ENCODE measurements at regions not wholly inside any gene's neighbourhood (a gene's known extent, or its start where the extent isn't known, plus 50 kb on each side); places are given as distances from the start of the nearest gene placed in this dataset.

DNA sequence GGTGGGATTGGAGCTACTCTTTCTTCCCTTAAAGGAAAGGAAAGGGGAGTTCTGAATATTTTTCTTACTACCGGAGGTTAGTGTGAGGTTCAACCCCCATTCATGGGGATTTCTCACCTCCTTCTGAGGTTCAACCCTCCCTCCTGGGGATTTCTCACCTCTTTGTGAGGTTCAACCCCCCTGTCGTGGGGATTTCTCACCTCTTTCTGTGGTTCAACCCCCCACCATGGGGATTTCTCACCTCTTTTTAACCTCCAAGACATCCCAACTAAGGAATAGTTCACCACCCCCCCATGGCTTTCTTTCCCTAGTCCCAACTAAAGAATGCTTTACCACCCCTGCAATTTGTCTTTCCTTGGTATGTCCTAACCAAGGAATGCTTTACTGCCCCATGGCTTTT, 520.3 kb downstream of the EDEM1 start:
- intact Hi-C loops (cut with micrococcal nuclease), result no loop called here
- in situ Hi-C loops (cut with MboI), result no loop called here
- no peak for TF ChIP-seq ZNF347 (CRISPR knock-in tag; IDR thresholded peaks at IDR 0.05; ENCODE audit: low read depth)
- TF ChIP-seq, protein P1, sequence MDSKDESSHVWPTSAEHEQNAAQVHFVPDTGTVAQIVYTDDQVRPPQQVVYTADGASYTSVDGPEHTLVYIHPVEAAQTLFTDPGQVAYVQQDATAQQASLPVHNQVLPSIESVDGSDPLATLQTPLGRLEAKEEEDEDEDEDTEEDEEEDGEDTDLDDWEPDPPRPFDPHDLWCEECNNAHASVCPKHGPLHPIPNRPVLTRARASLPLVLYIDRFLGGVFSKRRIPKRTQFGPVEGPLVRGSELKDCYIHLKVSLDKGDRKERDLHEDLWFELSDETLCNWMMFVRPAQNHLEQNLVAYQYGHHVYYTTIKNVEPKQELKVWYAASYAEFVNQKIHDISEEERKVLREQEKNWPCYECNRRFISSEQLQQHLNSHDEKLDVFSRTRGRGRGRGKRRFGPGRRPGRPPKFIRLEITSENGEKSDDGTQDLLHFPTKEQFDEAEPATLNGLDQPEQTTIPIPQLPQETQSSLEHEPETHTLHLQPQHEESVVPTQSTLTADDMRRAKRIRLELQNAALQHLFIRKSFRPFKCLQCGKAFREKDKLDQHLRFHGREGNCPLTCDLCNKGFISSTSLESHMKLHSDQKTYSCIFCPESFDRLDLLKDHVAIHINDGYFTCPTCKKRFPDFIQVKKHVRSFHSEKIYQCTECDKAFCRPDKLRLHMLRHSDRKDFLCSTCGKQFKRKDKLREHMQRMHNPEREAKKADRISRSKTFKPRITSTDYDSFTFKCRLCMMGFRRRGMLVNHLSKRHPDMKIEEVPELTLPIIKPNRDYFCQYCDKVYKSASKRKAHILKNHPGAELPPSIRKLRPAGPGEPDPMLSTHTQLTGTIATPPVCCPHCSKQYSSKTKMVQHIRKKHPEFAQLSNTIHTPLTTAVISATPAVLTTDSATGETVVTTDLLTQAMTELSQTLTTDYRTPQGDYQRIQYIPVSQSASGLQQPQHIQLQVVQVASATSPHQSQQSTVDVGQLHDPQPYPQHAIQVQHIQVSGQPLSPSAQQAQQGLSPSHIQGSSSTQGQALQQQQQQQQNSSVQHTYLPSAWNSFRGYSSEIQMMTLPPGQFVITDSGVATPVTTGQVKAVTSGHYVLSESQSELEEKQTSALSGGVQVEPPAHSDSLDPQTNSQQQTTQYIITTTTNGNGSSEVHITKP (IDR thresholded peaks at IDR 0.05; ENCODE audit: partially characterized antibody), result peak; percentile 84
- Histone ChIP-seq H3K9me1 (ENCODE audit: control insufficient read depth, insufficient read depth, low read length) (no peaks in the 10 kb centered on the region), H4K20me1 (replicated peaks; ENCODE audit: control insufficient read depth, insufficient read depth, low read length) (no peaks in the 10 kb centered on the region), H3K27ac (ENCODE audit: extremely low read depth, low read depth, low read length) (no peak overlapping the region), H3K36me3 (ENCODE audit: control insufficient read depth, insufficient read depth, low read length) (no peaks in the 10 kb centered on the region), H3K79me2 (ENCODE audit: control insufficient read depth, insufficient read depth, low read length) (no peaks in the 10 kb centered on the region), H3K27me3 (ENCODE audit: control insufficient read depth in 2 of 2, insufficient read depth in 2 of 2, low read length in 2 of 2) (no peaks in the 10 kb centered on the region), H3K9me3 (replicated peaks; ENCODE audit: control insufficient read depth, insufficient read depth, low read depth, low read length) (no peaks in the 10 kb centered on the region), H2AFZ (ENCODE audit: low read depth, low read length) (no peak overlapping the region), H3K4me3 (no peak overlapping the region), H3K9ac (ENCODE audit: insufficient read depth in 1 of 2, low read depth in 2 of 2, low read length in 2 of 2) (no peak overlapping the region), H3K4me2 (ENCODE audit: insufficient read depth, low read length) (no peak overlapping the region), H3K4me1 (replicated peaks in 1 of 2; ENCODE audit: control insufficient read depth in 2 of 2, insufficient read depth in 2 of 2, low read length in 2 of 2) (peaks cover 0 to 10% of the 10 kb centered on the region in 2 experiments; a peak in 1 of 5 replicates)
- no TSS peak for BruUV-seq (replicated peaks)
- FAIRE-seq (no peak), ATAC-seq (no peak), DNase-seq (ENCODE audit: extremely low read depth in 1 of 4, low spot score in 3 of 4) (no peak)
- CTCF ChIA-PET (ENCODE audit: low intra/inter-chr PET ratio), result no interaction called here
- POLR2A ChIA-PET, result no interaction called here
- 28% methylated on average over 2 of the region's 2 CpGs for WGBS (ENCODE audit: insufficient coverage, low coverage, missing lambda C conversion rate)

DNA sequence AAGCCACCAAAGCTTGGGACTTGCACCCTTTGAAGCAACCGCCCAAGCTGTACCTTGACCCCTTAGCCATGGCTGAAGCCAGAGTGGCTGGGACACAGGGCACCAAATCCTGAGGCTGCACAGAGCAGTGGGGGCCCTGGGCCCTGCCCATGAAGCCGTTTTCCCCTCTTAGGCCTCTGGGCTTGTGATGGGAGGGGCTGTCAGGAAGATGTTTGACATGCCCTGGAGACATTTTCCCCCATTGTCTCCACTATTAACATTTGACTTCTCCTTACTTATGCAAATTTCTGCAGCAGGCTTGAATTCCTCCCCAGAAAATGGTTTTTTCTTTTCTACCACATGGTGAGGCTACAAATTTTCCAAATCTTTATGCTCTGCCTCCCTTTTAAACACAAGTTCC, 522.2 kb downstream of the EDEM1 start:
- WGBS (ENCODE audit: insufficient coverage, low coverage, missing lambda C conversion rate), result 52% methylated on average over 2 of the region's 2 CpGs
- H4K20me1 ChIP-seq (replicated peaks; ENCODE audit: control insufficient read depth, insufficient read depth, low read length), result no peaks in the 10 kb centered on the region
- no peak overlapping the region for H3K27ac ChIP-seq (ENCODE audit: extremely low read depth, low read depth, low read length)
- no peaks in the 10 kb centered on the region for H3K9me1 ChIP-seq (ENCODE audit: control insufficient read depth, insufficient read depth, low read length)
- intact Hi-C loops (cut with micrococcal nuclease) (loop anchor here (5.0 kb wide), 1 partner anchor 187 kb away; no protein-coding TSS in a partner anchor), in situ Hi-C loops (cut with MboI) (no loop called here)
- H3K9ac ChIP-seq (ENCODE audit: insufficient read depth in 1 of 2, low read depth in 2 of 2, low read length in 2 of 2), result no peak overlapping the region
- H3K79me2 ChIP-seq (ENCODE audit: control insufficient read depth, insufficient read depth, low read length), result no peaks in the 10 kb centered on the region
- ChIA-PET CTCF (ENCODE audit: low intra/inter-chr PET ratio) (no interaction called here), POLR2A (no interaction called here)
- no peak for ATAC-seq
- no peak for FAIRE-seq
- BruUV-seq (replicated peaks), result no TSS peak
- H3K36me3 ChIP-seq (ENCODE audit: control insufficient read depth, insufficient read depth, low read length), result no peaks in the 10 kb centered on the region
- DNase-seq (ENCODE audit: extremely low read depth in 1 of 4, low spot score in 3 of 4), result no peak
- H2AFZ ChIP-seq (ENCODE audit: low read depth, low read length), result no peak overlapping the region
- no peak overlapping the region for H3K4me3 ChIP-seq
- H3K4me1 ChIP-seq (replicated peaks in 1 of 2; ENCODE audit: control insufficient read depth in 2 of 2, insufficient read depth in 2 of 2, low read length in 2 of 2), result peaks cover 0 to 10% of the 10 kb centered on the region in 2 experiments; a peak in 2 of 5 replicates
- H3K9me3 ChIP-seq (replicated peaks; ENCODE audit: control insufficient read depth, insufficient read depth, low read depth, low read length), result no peaks in the 10 kb centered on the region
- H3K4me2 ChIP-seq (ENCODE audit: insufficient read depth, low read length), result no peak overlapping the region
- no peaks in the 10 kb centered on the region for H3K27me3 ChIP-seq (ENCODE audit: control insufficient read depth in 2 of 2, insufficient read depth in 2 of 2, low read length in 2 of 2)
- TF ChIP-seq, protein P2, sequence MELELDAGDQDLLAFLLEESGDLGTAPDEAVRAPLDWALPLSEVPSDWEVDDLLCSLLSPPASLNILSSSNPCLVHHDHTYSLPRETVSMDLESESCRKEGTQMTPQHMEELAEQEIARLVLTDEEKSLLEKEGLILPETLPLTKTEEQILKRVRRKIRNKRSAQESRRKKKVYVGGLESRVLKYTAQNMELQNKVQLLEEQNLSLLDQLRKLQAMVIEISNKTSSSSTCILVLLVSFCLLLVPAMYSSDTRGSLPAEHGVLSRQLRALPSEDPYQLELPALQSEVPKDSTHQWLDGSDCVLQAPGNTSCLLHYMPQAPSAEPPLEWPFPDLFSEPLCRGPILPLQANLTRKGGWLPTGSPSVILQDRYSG (tag; conservative IDR thresholded peaks at IDR 0.05; ENCODE audit: low read depth), result no peak
- TF ChIP-seq CHD1 (IDR thresholded peaks at IDR 0.05; ENCODE audit: low read length) (no peak), EP300 (IDR thresholded peaks at IDR 0.05; ENCODE audit: low read length) (no peak), ZNF232 (CRISPR knock-in tag; IDR thresholded peaks at IDR 0.05) (no peak), PML (IDR thresholded peaks at IDR 0.05; ENCODE audit: low read length) (no peak), PRPF4 (IDR thresholded peaks at IDR 0.05; ENCODE audit: insufficient read depth, low read depth, low read length, poor library complexity, severe bottlenecking) (no peak), SREBF1 (IDR thresholded peaks at IDR 0.05; ENCODE audit: borderline replicate concordance, low read depth, low read length) (no peak)
- TF ChIP-seq, protein P3, sequence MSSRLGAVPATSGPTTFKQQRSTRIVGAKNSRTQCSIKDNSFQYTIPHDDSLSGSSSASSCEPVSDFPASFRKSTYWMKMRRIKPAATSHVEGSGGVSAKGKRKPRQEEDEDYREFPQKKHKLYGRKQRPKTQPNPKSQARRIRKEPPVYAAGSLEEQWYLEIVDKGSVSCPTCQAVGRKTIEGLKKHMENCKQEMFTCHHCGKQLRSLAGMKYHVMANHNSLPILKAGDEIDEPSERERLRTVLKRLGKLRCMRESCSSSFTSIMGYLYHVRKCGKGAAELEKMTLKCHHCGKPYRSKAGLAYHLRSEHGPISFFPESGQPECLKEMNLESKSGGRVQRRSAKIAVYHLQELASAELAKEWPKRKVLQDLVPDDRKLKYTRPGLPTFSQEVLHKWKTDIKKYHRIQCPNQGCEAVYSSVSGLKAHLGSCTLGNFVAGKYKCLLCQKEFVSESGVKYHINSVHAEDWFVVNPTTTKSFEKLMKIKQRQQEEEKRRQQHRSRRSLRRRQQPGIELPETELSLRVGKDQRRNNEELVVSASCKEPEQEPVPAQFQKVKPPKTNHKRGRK (tag; IDR thresholded peaks at IDR 0.05), result no peak
